ENCODE measurements at regions not wholly inside any gene's neighbourhood (a gene's known extent, or its start where the extent isn't known, plus 50 kb on each side); places are given as distances from the start of the nearest gene placed in this dataset.

- intact Hi-C loops (cut with micrococcal nuclease; ENCODE audit: unreplicated experiment): no loop called here
- H3K9me3 Mint-ChIP-seq (ENCODE audit: unreplicated experiment): no peaks in the 10 kb centered on the region
- no peaks in the 10 kb centered on the region for H3K4me1 Mint-ChIP-seq (ENCODE audit: low read depth, unreplicated experiment)
- POLR2A ChIA-PET: no interaction called here
- no peak for TF ChIP-seq CTCF (IDR thresholded peaks at IDR 0.05; ENCODE audit: insufficient read depth in 1 of 2, low read depth in 1 of 2, low read length in 1 of 2, severe bottlenecking in 1 of 2, unreplicated experiment in 1 of 2)
- Histone ChIP-seq H3K36me3 (ENCODE audit: control insufficient read depth, insufficient read depth, low read length) (no peaks in the 10 kb centered on the region), H3K9me3 (no peaks in the 10 kb centered on the region), H3K4me3 (ENCODE audit: low read depth, low read length) (no peak overlapping the region), H3K4me1 (no peaks in the 10 kb centered on the region), H3K27me3 (replicated peaks; ENCODE audit: control insufficient read depth, insufficient read depth, low read length) (no peaks in the 10 kb centered on the region)
- peaks cover 18% of the 10 kb centered on the region for H3K27me3 Mint-ChIP-seq (ENCODE audit: insufficient read depth, unreplicated experiment)
- H3K27ac Mint-ChIP-seq (ENCODE audit: unreplicated experiment): no peak overlapping the region
- BruUV-seq (replicated peaks): no TSS peak
- DNase-seq: no peak
- no peaks in the 10 kb centered on the region for H3K36me3 Mint-ChIP-seq (ENCODE audit: insufficient read depth, unreplicated experiment)
- CTCF ChIA-PET: no interaction called here
- H3K4me3 Mint-ChIP-seq (ENCODE audit: unreplicated experiment): no peak overlapping the region
Measured at GRCh38 chr17:33947762-33948161, 307.3 kb upstream of the CCL2 start.

- no TSS peak for BruUV-seq (replicated peaks)
- no peaks in the 10 kb centered on the region for H3K27me3 ChIP-seq (replicated peaks; ENCODE audit: control insufficient read depth, insufficient read depth, low read length)
- H3K4me3 ChIP-seq (ENCODE audit: low read depth, low read length): no peak overlapping the region
- H3K27me3 Mint-ChIP-seq (ENCODE audit: insufficient read depth, unreplicated experiment): peaks cover 18% of the 10 kb centered on the region
- no peaks in the 10 kb centered on the region for H3K4me1 Mint-ChIP-seq (ENCODE audit: low read depth, unreplicated experiment)
- no peaks in the 10 kb centered on the region for H3K4me1 ChIP-seq
- intact Hi-C loops (cut with micrococcal nuclease; ENCODE audit: unreplicated experiment): no loop called here
- H3K27ac Mint-ChIP-seq (ENCODE audit: unreplicated experiment): no peak overlapping the region
- no peak for TF ChIP-seq CTCF (IDR thresholded peaks at IDR 0.05; ENCODE audit: insufficient read depth in 1 of 2, low read depth in 1 of 2, low read length in 1 of 2, severe bottlenecking in 1 of 2, unreplicated experiment in 1 of 2)
- CTCF ChIA-PET: no interaction called here
- DNase-seq: no peak
- no peaks in the 10 kb centered on the region for H3K36me3 ChIP-seq (ENCODE audit: control insufficient read depth, insufficient read depth, low read length)
- POLR2A ChIA-PET: no interaction called here
- no peaks in the 10 kb centered on the region for H3K9me3 ChIP-seq
- H3K36me3 Mint-ChIP-seq (ENCODE audit: insufficient read depth, unreplicated experiment): no peaks in the 10 kb centered on the region
- no peak overlapping the region for H3K4me3 Mint-ChIP-seq (ENCODE audit: unreplicated experiment)
- H3K9me3 Mint-ChIP-seq (ENCODE audit: unreplicated experiment): no peaks in the 10 kb centered on the region
Measured at GRCh38 chr17:33948309-33948708, 306.8 kb upstream of the CCL2 start.

GRCh38 chr17:33949100-33949499 lies 306.0 kb upstream of the CCL2 start:
- intact Hi-C loops (cut with micrococcal nuclease; ENCODE audit: unreplicated experiment): loop anchor here (1.0 kb wide), 1 partner anchor 170 kb away; no protein-coding TSS in a partner anchor
- Mint-ChIP-seq H3K27me3 (ENCODE audit: insufficient read depth, unreplicated experiment) (peaks cover 20% of the 10 kb centered on the region), H3K27ac (ENCODE audit: unreplicated experiment) (no peak overlapping the region), H3K4me3 (ENCODE audit: unreplicated experiment) (no peak overlapping the region), H3K4me1 (ENCODE audit: low read depth, unreplicated experiment) (no peaks in the 10 kb centered on the region), H3K36me3 (ENCODE audit: insufficient read depth, unreplicated experiment) (no peaks in the 10 kb centered on the region), H3K9me3 (ENCODE audit: unreplicated experiment) (no peaks in the 10 kb centered on the region)
- Histone ChIP-seq H3K9me3 (no peaks in the 10 kb centered on the region), H3K36me3 (ENCODE audit: control insufficient read depth, insufficient read depth, low read length) (no peaks in the 10 kb centered on the region), H3K4me3 (ENCODE audit: low read depth, low read length) (no peak overlapping the region), H3K27me3 (replicated peaks; ENCODE audit: control insufficient read depth, insufficient read depth, low read length) (no peaks in the 10 kb centered on the region), H3K4me1 (no peaks in the 10 kb centered on the region)
- ChIA-PET POLR2A (no interaction called here), CTCF (no interaction called here)
- peak; percentile 51 to 62 for TF ChIP-seq CTCF (IDR thresholded peaks at IDR 0.05; ENCODE audit: insufficient read depth in 1 of 2, low read depth in 1 of 2, low read length in 1 of 2, severe bottlenecking in 1 of 2, unreplicated experiment in 1 of 2)
- DNase-seq: peak in 1 of 2 experiments; percentile 45
- BruUV-seq (replicated peaks): no TSS peak
